Choroid plexus epithelial cell (primary cell): ENCODE measurements at regions not wholly inside any gene's neighbourhood (a gene's known extent, or its start where the extent isn't known, plus 50 kb on each side); places are given as distances from the start of the nearest gene placed in this dataset.

Source experiments
- DNase-seq: peaks from one replicate; pipeline ENCODE4 v3.0.0-alpha.2; 2010; ENCODE audit warnings: low read depth
- H3K4me3 ChIP-seq: 2 replicates; pipeline ENCODE4 v1.5.1; 2011; ENCODE audit warnings: low read depth, mild to moderate bottlenecking, control low read depth, low read length, moderate library complexity
- CTCF ChIP-seq: conservative IDR thresholded peaks from 2 replicates; pipeline ENCODE4 v1.5.1; 2011; ENCODE audit warnings: low read depth, mild to moderate bottlenecking, control low read depth, inconsistent platforms, low read length, moderate library complexity

- DNase-seq, result no peak
- TF ChIP-seq CTCF, result no peak
- H3K4me3 ChIP-seq, result no peak overlapping the region
Measured at GRCh38 chr10:78505657-78506056, 472.0 kb downstream of the RPS24 start.

GRCh38 chr10:78506614-78507013 lies 473.0 kb downstream of the RPS24 start:
- H3K4me3 ChIP-seq, result no peak overlapping the region
- DNase-seq, result no peak
- no peak for TF ChIP-seq CTCF

GRCh38 chr10:78507510-78508160 lies 474.0 kb downstream of the RPS24 start:
- no peak for TF ChIP-seq CTCF
- H3K4me3 ChIP-seq, result no peak overlapping the region
- DNase-seq, result no peak

- no peak for DNase-seq
- TF ChIP-seq CTCF, result no peak
- H3K4me3 ChIP-seq, result no peak overlapping the region
Measured at GRCh38 chr10:78508955-78509748, 475.5 kb downstream of the RPS24 start.

- no peak for TF ChIP-seq CTCF
- no peak for DNase-seq
- no peak overlapping the region for H3K4me3 ChIP-seq
Measured at GRCh38 chr10:78510566-78511323, 477.1 kb downstream of the RPS24 start.

- DNase-seq, result no peak
- no peak overlapping the region for H3K4me3 ChIP-seq
- TF ChIP-seq CTCF, result no peak
Measured at GRCh38 chr10:78511324-78512204, 477.9 kb downstream of the RPS24 start.
